OCI-LY1 (cell line): ENCODE measurements at regions not wholly inside any gene's neighbourhood (a gene's known extent, or its start where the extent isn't known, plus 50 kb on each side); places are given as distances from the start of the nearest gene placed in this dataset.

ENCODE experiments used
- H2AFZ ChIP-seq: fragments of 200-600 bp; sonication (generic), shearing (Covaris generic); 2 replicates; pipeline ENCODE4 v1.6.0; 2014; ENCODE audit warnings: antibody characterized with exemption, mild to moderate bottlenecking, low read length
- H3F3A ChIP-seq: fragments of 200-600 bp; sonication (generic), shearing (Covaris generic); 2 replicates; pipeline ENCODE4 v1.6.0; 2014; ENCODE audit warnings: mild to moderate bottlenecking, antibody characterized with exemption, low read length, moderate library complexity; ENCODE audit not compliant: insufficient read depth
- H3K27ac ChIP-seq: fragments of 200-600 bp; sonication (generic); 2 replicates; pipeline ENCODE4 v1.5.1; 2014; ENCODE audit warnings: low read length, mixed run types, mild to moderate bottlenecking, low read depth; ENCODE audit not compliant: poor library complexity, severe bottlenecking
- H3K27me3 ChIP-seq: fragments of 200-600 bp; sonication (generic); 2 replicates; pipeline ENCODE4 v1.6.0; 2014; ENCODE audit warnings: antibody characterized with exemption, mild to moderate bottlenecking, low read length, moderate library complexity; ENCODE audit not compliant: insufficient read depth
- H3K36me3 ChIP-seq: fragments of 200-600 bp; sonication (generic); 2 replicates; pipeline ENCODE4 v1.6.1; 2014; ENCODE audit warnings: mild to moderate bottlenecking, antibody characterized with exemption, low read length, moderate library complexity, mixed read lengths; ENCODE audit not compliant: insufficient read depth
- H3K4me1 ChIP-seq: fragments of 200-600 bp; sonication (generic); 2 replicates; pipeline ENCODE4 v1.5.1; 2014; ENCODE audit warnings: mild to moderate bottlenecking, low read length, moderate library complexity; ENCODE audit not compliant: insufficient read depth, severe bottlenecking
- H3K4me2 ChIP-seq: fragments of 200-600 bp; sonication (generic), shearing (Covaris generic); 2 replicates; pipeline ENCODE4 v1.6.1; 2014; ENCODE audit warnings: low read length
- H3K4me3 ChIP-seq: fragments of 200-600 bp; sonication (generic); 2 replicates; pipeline ENCODE4 v1.5.1; 2014; ENCODE audit warnings: low read length, low read depth, mild to moderate bottlenecking, mixed read lengths; ENCODE audit not compliant: poor library complexity, severe bottlenecking
- H3K79me2 ChIP-seq: fragments of 200-600 bp; shearing (Covaris generic); 2 replicates; pipeline ENCODE4 v1.6.1; 2016; ENCODE audit warnings: mixed run types, low read length, mixed read lengths; ENCODE audit not compliant: insufficient read depth
- H3K9ac ChIP-seq: fragments of 200-600 bp; sonication (generic), shearing (Covaris generic); 2 replicates; pipeline ENCODE4 v1.6.1; 2014; ENCODE audit warnings: mild to moderate bottlenecking, low read length, mixed read lengths
- H3K9me2 ChIP-seq: fragments of 200-600 bp; sonication (generic), shearing (Covaris generic); 2 replicates; pipeline ENCODE4 v1.6.1; 2014; ENCODE audit warnings: low read depth, mild to moderate bottlenecking, low read length, mixed read lengths
- H3K9me3 ChIP-seq: fragments of 200-600 bp; shearing (Covaris generic); 2 replicates; pipeline ENCODE4 v1.6.1; 2014; ENCODE audit warnings: low read length, mixed read lengths
- H4K20me1 ChIP-seq: fragments of 200-600 bp; sonication (generic), shearing (Covaris generic); 2 replicates; pipeline ENCODE4 v1.6.0; 2016; ENCODE audit warnings: mild to moderate bottlenecking, low read length; ENCODE audit not compliant: insufficient read depth
- CTCF ChIP-seq: fragments of 200-600 bp; sonication (generic), shearing (Covaris generic); IDR thresholded peaks from 2 replicates; pipeline ENCODE4 v1.5.1; 2017; ENCODE audit warnings: mild to moderate bottlenecking, antibody characterized with exemption, low read length, moderate library complexity, mixed read lengths
- EZH2 ChIP-seq: fragments of 200-600 bp; sonication (generic), shearing (Covaris generic); IDR thresholded peaks from 2 replicates; pipeline ENCODE4 v1.8.0; 2017; ENCODE audit warnings: borderline replicate concordance, mixed run types, mild to moderate bottlenecking, antibody characterized with exemption, low read length, moderate library complexity, mixed read lengths

- no peak for TF ChIP-seq EZH2
- no peak for TF ChIP-seq CTCF
- H3K4me1 ChIP-seq: no peaks in the 10 kb centered on the region
- H3K4me3 ChIP-seq: no peak overlapping the region
- no peaks in the 10 kb centered on the region for H3F3A ChIP-seq
- H3K27ac ChIP-seq: no peak overlapping the region
- H3K27me3 ChIP-seq: no peaks in the 10 kb centered on the region
- no peak overlapping the region for H3K9ac ChIP-seq
- no peaks in the 10 kb centered on the region for H3K9me2 ChIP-seq
- H3K79me2 ChIP-seq: no peaks in the 10 kb centered on the region
- H4K20me1 ChIP-seq: no peaks in the 10 kb centered on the region
- no peak overlapping the region for H3K4me2 ChIP-seq
- no peaks in the 10 kb centered on the region for H3K36me3 ChIP-seq
- H3K9me3 ChIP-seq: no peaks in the 10 kb centered on the region
- no peak overlapping the region for H2AFZ ChIP-seq
These were observed 2858.7 kb downstream of the PCDH9 start for GRCh38 chr13:64371461-64371860.

GRCh38 chr13:64371045-64371444 is 2859.1 kb downstream of the PCDH9 start:
- H3K4me2 ChIP-seq: no peak overlapping the region

GRCh38 chr13:64369121-64369520 is 2861.0 kb downstream of the PCDH9 start:
- H3F3A ChIP-seq: no peaks in the 10 kb centered on the region
- no peak overlapping the region for H3K4me3 ChIP-seq
- H3K27me3 ChIP-seq: no peaks in the 10 kb centered on the region
- TF ChIP-seq CTCF (no peak), EZH2 (no peak)
- H3K79me2 ChIP-seq: no peaks in the 10 kb centered on the region
- no peaks in the 10 kb centered on the region for H3K9me2 ChIP-seq
- H4K20me1 ChIP-seq: no peaks in the 10 kb centered on the region
- H3K27ac ChIP-seq: no peak overlapping the region
- H2AFZ ChIP-seq: no peak overlapping the region
- H3K9me3 ChIP-seq: no peaks in the 10 kb centered on the region
- H3K9ac ChIP-seq: no peak overlapping the region
- no peak overlapping the region for H3K4me2 ChIP-seq
- no peaks in the 10 kb centered on the region for H3K4me1 ChIP-seq
- no peaks in the 10 kb centered on the region for H3K36me3 ChIP-seq

More at GRCh38 chr13:64371045-64371444, 2859.1 kb downstream of the PCDH9 start:
- no peaks in the 10 kb centered on the region for H3K9me3 ChIP-seq
- H3K9ac ChIP-seq: no peak overlapping the region
- H3K79me2 ChIP-seq: no peaks in the 10 kb centered on the region
- no peak overlapping the region for H2AFZ ChIP-seq
- TF ChIP-seq EZH2 (no peak), CTCF (no peak)
- H3F3A ChIP-seq: no peaks in the 10 kb centered on the region
- no peaks in the 10 kb centered on the region for H3K27me3 ChIP-seq
- H3K4me3 ChIP-seq: no peak overlapping the region
- H3K36me3 ChIP-seq: no peaks in the 10 kb centered on the region
- no peaks in the 10 kb centered on the region for H4K20me1 ChIP-seq
- no peaks in the 10 kb centered on the region for H3K4me1 ChIP-seq
- no peaks in the 10 kb centered on the region for H3K9me2 ChIP-seq
- H3K27ac ChIP-seq: no peak overlapping the region
